B cell (primary cell): ENCODE measurements at regions not wholly inside any gene's neighbourhood (a gene's known extent, or its start where the extent isn't known, plus 50 kb on each side); places are given as distances from the start of the nearest gene placed in this dataset.

ENCODE experiments used
- EZH2 ChIP-seq: IDR thresholded peaks from 2 replicates; pipeline ENCODE4 v1.6.1; 2012; ENCODE audit warnings: borderline replicate concordance, low read depth, mild to moderate bottlenecking, moderate library complexity, low read length; ENCODE audit not compliant: insufficient read depth, poor library complexity, severe bottlenecking
- TF ChIP-seq, protein P1 (sequence below): fragments of 200-600 bp; IDR thresholded peaks from one replicate; pipeline ENCODE4 v1.8.0; 2022; ENCODE audit warnings: antibody characterized with exemption, mild to moderate bottlenecking

DNA sequence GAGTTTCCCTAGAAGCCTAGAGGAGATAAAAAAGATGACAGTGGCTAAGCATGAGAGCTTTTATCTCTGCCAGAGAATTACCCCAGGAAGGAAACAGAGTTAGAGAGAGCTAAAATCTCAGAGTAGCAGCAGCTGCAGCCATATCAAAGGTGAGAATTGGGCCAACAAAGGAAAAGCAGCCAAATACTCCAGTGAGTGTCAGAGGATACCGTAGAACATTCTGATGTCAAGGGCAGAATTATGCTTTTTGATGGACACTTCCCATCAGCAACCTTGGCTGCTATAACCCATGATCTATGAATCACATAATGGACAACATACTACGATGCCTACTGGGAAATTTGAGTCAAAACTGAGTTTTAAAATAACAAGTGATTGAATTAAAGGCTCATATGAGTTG lies 405.8 kb upstream of the CPEB2 start:
- TF ChIP-seq, protein P1, sequence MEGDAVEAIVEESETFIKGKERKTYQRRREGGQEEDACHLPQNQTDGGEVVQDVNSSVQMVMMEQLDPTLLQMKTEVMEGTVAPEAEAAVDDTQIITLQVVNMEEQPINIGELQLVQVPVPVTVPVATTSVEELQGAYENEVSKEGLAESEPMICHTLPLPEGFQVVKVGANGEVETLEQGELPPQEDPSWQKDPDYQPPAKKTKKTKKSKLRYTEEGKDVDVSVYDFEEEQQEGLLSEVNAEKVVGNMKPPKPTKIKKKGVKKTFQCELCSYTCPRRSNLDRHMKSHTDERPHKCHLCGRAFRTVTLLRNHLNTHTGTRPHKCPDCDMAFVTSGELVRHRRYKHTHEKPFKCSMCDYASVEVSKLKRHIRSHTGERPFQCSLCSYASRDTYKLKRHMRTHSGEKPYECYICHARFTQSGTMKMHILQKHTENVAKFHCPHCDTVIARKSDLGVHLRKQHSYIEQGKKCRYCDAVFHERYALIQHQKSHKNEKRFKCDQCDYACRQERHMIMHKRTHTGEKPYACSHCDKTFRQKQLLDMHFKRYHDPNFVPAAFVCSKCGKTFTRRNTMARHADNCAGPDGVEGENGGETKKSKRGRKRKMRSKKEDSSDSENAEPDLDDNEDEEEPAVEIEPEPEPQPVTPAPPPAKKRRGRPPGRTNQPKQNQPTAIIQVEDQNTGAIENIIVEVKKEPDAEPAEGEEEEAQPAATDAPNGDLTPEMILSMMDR: no peak
- no peak for TF ChIP-seq EZH2
